K562 (cell line): ENCODE measurements at regions not wholly inside any gene's neighbourhood (a gene's known extent, or its start where the extent isn't known, plus 50 kb on each side); places are given as distances from the start of the nearest gene placed in this dataset.

Experiments
- ATAC-seq: fragments of 200-7000 bp; cut with Tn5 transposase; 3 replicates; pipeline ENCODE4 v1.9.1; 2020; ENCODE audit warnings: moderate library complexity
- BruUV-seq: library from RNA; stranded (reverse); fragments of 400-500 nt; replicated peaks from 2 replicates; lab custom pipeline; 2021; lab: Mats Ljungman, UMichigan
- CTCF ChIA-PET: fragments of 300-600 bp; formaldehyde crosslinking; extraction: SDS; loops from one replicate; lab custom pipeline; 2021; ENCODE audit warnings: low intra/inter-chr PET ratio; lab: Yijun Ruan, JAX
- POLR2A ChIA-PET: fragments of 300-600, 350-650 bp; sonication (Branson Sonifier 250); formaldehyde crosslinking; extraction: SDS; loops from one replicate; lab custom pipeline; 2021; ENCODE audit warnings: antibody characterized with exemption, inconsistent platforms; lab: Yijun Ruan, JAX
- DNase-seq, 4 experiments: peaks; one replicate each; pipeline versions ENCODE4 v3.0.0 to v3.0.0-alpha.2; 2011 to 2018; ENCODE audit warnings: low spot score in 3 of 4, mixed read lengths in 3 of 4; ENCODE audit errors: extremely low read depth in 1 of 4
- FAIRE-seq: peaks from 2 replicates; lab custom pipeline; 2011; peaks lifted over from hg19 to GRCh38; lab: Jason Lieb, UNC
- H2AFZ ChIP-seq: 2 replicates; pipeline ENCODE4 v1.6.0; 2011; ENCODE audit warnings: low read depth, low read length, control low read depth, inconsistent platforms
- H3K27ac ChIP-seq: fragments of 200-600 bp; 3 replicates; pipeline ENCODE4 v1.8.0; 2011; ENCODE audit warnings: low read depth, mild to moderate bottlenecking, control low read depth, inconsistent platforms, low read length, moderate library complexity, mixed read lengths; ENCODE audit errors: extremely low read depth
- H3K27me3 ChIP-seq, 2 experiments: fragments of 300-600 bp in 1 of 2; 2 replicates in 1 of 2; 3 replicates in 1 of 2; pipeline versions ENCODE4 v1.6.0 to v1.8.0; 2011; ENCODE audit warnings: inconsistent platforms in 2 of 2, low read length in 2 of 2, mild to moderate bottlenecking in 1 of 2, mixed read lengths in 1 of 2, moderate library complexity in 1 of 2; ENCODE audit not compliant: control insufficient read depth in 2 of 2, insufficient read depth in 2 of 2
- H3K36me3 ChIP-seq: fragments of 300-600 bp; 3 replicates; pipeline ENCODE4 v1.8.0; 2011; ENCODE audit warnings: mild to moderate bottlenecking, low read length, inconsistent platforms; ENCODE audit not compliant: control insufficient read depth, insufficient read depth
- H3K4me1 ChIP-seq, 2 experiments: fragments of 200-600 bp in 1 of 2; replicated peaks in 1 of 2; 2 replicates in 1 of 2; 3 replicates in 1 of 2; pipeline versions ENCODE4 v1.5.1 to v1.8.0; 2011; ENCODE audit warnings: inconsistent platforms in 2 of 2, low read length in 2 of 2, mild to moderate bottlenecking in 1 of 2, mixed read lengths in 1 of 2, moderate library complexity in 1 of 2; ENCODE audit not compliant: control insufficient read depth in 2 of 2, insufficient read depth in 2 of 2
- H3K4me2 ChIP-seq: 2 replicates; pipeline ENCODE4 v1.6.1; 2011; ENCODE audit warnings: low read length, control low read depth, inconsistent platforms, mixed read lengths; ENCODE audit not compliant: insufficient read depth
- H3K4me3 ChIP-seq: fragments of 200-600 bp; sonication (generic), shearing (Covaris generic); 2 replicates; pipeline ENCODE4 v1.5.1; 2016; ENCODE audit warnings: control low read depth, inconsistent platforms
- H3K79me2 ChIP-seq: fragments of 200-600 bp; 3 replicates; pipeline ENCODE4 v1.8.0; 2011; ENCODE audit warnings: low read length, inconsistent platforms; ENCODE audit not compliant: control insufficient read depth, insufficient read depth
- H3K9ac ChIP-seq, 2 experiments: 2 replicates each; pipeline versions ENCODE4 v1.6.0 to v1.6.1; 2011; ENCODE audit warnings: low read depth in 2 of 2, low read length in 2 of 2, control low read depth in 1 of 2, inconsistent platforms in 1 of 2, mild to moderate bottlenecking in 1 of 2, mixed read lengths in 1 of 2; ENCODE audit not compliant: insufficient read depth in 1 of 2
- H3K9me1 ChIP-seq: one replicate; pipeline ENCODE4 v1.6.0; 2011; ENCODE audit warnings: inconsistent platforms, mild to moderate bottlenecking, low read length, moderate library complexity; ENCODE audit not compliant: control insufficient read depth, insufficient read depth
- H3K9me3 ChIP-seq: replicated peaks from 2 replicates; pipeline ENCODE4 v1.5.1; 2011; ENCODE audit warnings: low read depth, low read length, inconsistent platforms; ENCODE audit not compliant: control insufficient read depth, insufficient read depth
- H4K20me1 ChIP-seq: replicated peaks from 2 replicates; pipeline ENCODE4 v1.6.1; 2011; ENCODE audit warnings: low read length, inconsistent platforms, mixed read lengths; ENCODE audit not compliant: control insufficient read depth, insufficient read depth
- PREB ChIP-seq: sonication (generic); formaldehyde crosslinking; IDR thresholded peaks from 2 replicates; pipeline ENCODE4 v1.8.1; 2023; ENCODE audit warnings: mild to moderate bottlenecking, missing genetic modification reagents
- ZBTB12 ChIP-seq: fragments of 250-450 bp; sonication (Bioruptor Pico); IDR thresholded peaks from 2 replicates; pipeline ENCODE4 v1.4.0; 2020
- ZNF174 ChIP-seq: fragments of 250-450 bp; sonication (Bioruptor Pico); IDR thresholded peaks from 2 replicates; pipeline ENCODE4 v1.4.0; 2020; ENCODE audit warnings: mild to moderate bottlenecking
- WGBS: fragments of 100-300 bp; shearing (Covaris generic); methylation state at CpG from one replicate; pipeline ENCODE4 v1.1.6; 2016; ENCODE audit warnings: low coverage, mixed read lengths; ENCODE audit not compliant: insufficient coverage; ENCODE audit errors: missing lambda C conversion rate; 5-methylcytosine and 5-hydroxymethylcytosine counted together
- in situ Hi-C: fragments of 300-500 bp; cut with MboI; formaldehyde crosslinking; loops from 4 replicates; pipeline ENCODE4 v1.15.0; 2018; ENCODE audit warnings: inconsistent platforms, mixed read lengths
- intact Hi-C: fragments of 100-400 bp; cut with micrococcal nuclease; formaldehyde crosslinking; loops from 2 replicates; pipeline ENCODE4 v1.14.2; 2022
- TF ChIP-seq, protein P1 (sequence below), 2 experiments: IDR thresholded peaks; 2 replicates each; pipeline ENCODE4 v1.6.1; 2012; ENCODE audit warnings: improper control_type of control experiment in 2 of 2, low read depth in 2 of 2, low read length in 2 of 2, borderline replicate concordance in 1 of 2

DNA sequence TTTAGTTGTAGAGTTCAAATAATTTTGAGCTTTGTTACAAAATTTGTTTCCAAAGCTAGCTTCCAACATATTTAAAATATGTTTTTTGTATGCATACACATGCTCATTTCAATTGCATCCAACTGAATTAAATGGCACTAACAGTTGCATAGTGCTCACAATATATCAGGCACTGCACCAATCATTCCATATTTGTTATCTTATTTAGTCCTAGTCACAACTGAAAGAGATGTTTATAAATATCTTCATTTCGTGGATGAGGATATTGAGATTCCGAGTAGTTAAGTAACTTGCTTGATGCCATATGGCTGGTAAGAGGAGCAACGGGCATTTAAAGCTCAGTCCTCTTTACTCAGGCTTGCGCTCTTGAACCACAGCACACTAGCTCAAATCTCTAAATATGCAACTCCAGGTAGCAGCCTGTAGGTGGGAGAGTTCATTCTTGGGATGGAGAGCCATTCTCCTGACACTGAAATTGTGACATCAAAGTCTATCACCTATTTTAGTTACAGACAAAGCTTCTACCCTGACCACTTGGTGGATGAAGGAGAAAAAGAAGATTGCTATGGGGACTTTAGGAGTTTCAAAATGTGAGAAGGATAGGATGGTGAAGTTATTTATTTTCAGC lies 118.0 kb upstream of the CA10 start:
- ATAC-seq (no peak), DNase-seq (no peak), FAIRE-seq (no peak)
- H3K27me3 ChIP-seq: no peaks in the 10 kb centered on the region
- no peak overlapping the region for H3K9ac ChIP-seq
- POLR2A ChIA-PET: no interaction called here
- no peaks in the 10 kb centered on the region for H4K20me1 ChIP-seq
- in situ Hi-C loops: no loop called here
- intact Hi-C loops: no loop called here
- no peaks in the 10 kb centered on the region for H3K9me1 ChIP-seq
- H3K79me2 ChIP-seq: no peaks in the 10 kb centered on the region
- H2AFZ ChIP-seq: no peak overlapping the region
- H3K4me3 ChIP-seq: no peak overlapping the region
- H3K4me2 ChIP-seq: no peak overlapping the region
- TF ChIP-seq, protein P1, sequence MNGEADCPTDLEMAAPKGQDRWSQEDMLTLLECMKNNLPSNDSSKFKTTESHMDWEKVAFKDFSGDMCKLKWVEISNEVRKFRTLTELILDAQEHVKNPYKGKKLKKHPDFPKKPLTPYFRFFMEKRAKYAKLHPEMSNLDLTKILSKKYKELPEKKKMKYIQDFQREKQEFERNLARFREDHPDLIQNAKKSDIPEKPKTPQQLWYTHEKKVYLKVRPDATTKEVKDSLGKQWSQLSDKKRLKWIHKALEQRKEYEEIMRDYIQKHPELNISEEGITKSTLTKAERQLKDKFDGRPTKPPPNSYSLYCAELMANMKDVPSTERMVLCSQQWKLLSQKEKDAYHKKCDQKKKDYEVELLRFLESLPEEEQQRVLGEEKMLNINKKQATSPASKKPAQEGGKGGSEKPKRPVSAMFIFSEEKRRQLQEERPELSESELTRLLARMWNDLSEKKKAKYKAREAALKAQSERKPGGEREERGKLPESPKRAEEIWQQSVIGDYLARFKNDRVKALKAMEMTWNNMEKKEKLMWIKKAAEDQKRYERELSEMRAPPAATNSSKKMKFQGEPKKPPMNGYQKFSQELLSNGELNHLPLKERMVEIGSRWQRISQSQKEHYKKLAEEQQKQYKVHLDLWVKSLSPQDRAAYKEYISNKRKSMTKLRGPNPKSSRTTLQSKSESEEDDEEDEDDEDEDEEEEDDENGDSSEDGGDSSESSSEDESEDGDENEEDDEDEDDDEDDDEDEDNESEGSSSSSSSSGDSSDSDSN (IDR thresholded peaks at IDR 0.05; ENCODE audit: borderline replicate concordance in 1 of 2, low read depth in 2 of 2, low read length in 2 of 2): no peak
- TF ChIP-seq ZNF174 (CRISPR knock-in tag) (no peak), PREB (CRISPR knock-in tag) (no peak), ZBTB12 (CRISPR knock-in tag) (no peak)
- CTCF ChIA-PET: no interaction called here
- no peaks in the 10 kb centered on the region for H3K4me1 ChIP-seq
- no TSS peak for BruUV-seq
- no peaks in the 10 kb centered on the region for H3K9me3 ChIP-seq
- H3K27ac ChIP-seq: no peak overlapping the region
- 4% methylated on average over 4 of the region's 4 CpGs for WGBS
- H3K36me3 ChIP-seq: no peaks in the 10 kb centered on the region
